ENCODE measurements at regions not wholly inside any gene's neighbourhood (a gene's known extent, or its start where the extent isn't known, plus 50 kb on each side); places are given as distances from the start of the nearest gene placed in this dataset.

DNA sequence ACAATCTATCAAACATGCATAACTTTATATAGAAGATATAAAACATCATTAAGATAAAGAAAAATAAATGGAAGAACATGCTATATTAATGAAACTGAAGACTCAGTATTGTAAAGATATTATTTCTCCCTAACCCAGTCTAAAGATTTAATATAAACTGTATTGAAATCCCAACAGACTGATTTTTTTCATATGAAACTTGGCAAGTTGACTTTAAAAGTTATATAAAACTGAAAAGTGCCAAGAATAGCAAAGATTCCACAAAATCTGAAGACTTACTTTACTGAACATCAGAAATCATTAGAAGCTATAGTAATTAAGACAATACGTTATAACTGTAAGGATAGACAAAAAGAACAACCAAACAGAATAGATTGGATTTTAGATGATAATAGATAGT lies 531.3 kb upstream of the MCTP2 start:
- H3K14ac ChIP-seq (ENCODE audit: low read length in 2 of 2) = no peak overlapping the region
- WGBS = 50% methylated on average over 1 of the region's 1 CpG
- H4K8ac ChIP-seq (ENCODE audit: low read length) = no peak overlapping the region

DNA sequence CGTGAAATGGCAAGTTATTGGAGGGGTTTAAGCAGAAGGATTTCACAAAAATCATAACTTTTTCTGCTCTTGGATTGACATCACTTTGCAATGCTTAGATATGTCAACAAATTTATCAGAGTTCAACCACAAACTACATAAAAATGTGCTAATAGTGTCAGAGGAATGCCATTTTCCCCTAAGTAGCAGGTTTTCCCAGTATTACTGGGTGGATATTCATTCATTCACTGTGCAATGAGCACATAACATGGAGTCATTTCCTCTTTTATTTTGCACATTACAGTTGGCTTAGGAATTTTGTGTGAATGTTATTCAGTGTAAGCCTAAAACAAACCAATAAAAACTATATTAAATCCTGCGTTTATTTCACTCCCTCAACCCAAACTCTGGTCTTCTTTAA lies 537.3 kb upstream of the MCTP2 start:
- DNase-seq = no peak
- no peaks in the 10 kb centered on the region for H3K79me1 ChIP-seq (replicated peaks; ENCODE audit: low read length, poor library complexity, severe bottlenecking)
- no CpG with 5 or more reads among the region's 2 CpGs for WGBS
- H3K18ac ChIP-seq (ENCODE audit: low read depth in 1 of 2, low read length in 2 of 2) = no peak overlapping the region
- no peak overlapping the region for H3K23ac ChIP-seq (ENCODE audit: low read length in 2 of 2)
- no peak overlapping the region for H2BK120ac ChIP-seq (ENCODE audit: low read depth, low read length)
- no peak overlapping the region for H4K8ac ChIP-seq (ENCODE audit: low read length)
- H2AK5ac ChIP-seq (ENCODE audit: low read length, severe bottlenecking) = no peak overlapping the region
- H3K4me2 ChIP-seq (ENCODE audit: low read length, poor library complexity, severe bottlenecking) = no peak overlapping the region
- no peak overlapping the region for H3K9ac ChIP-seq (ENCODE audit: low read length)
- H3K4ac ChIP-seq (ENCODE audit: low read depth in 1 of 2, low read length in 2 of 2) = no peak overlapping the region
- H2BK15ac ChIP-seq (ENCODE audit: low read depth, poor library complexity, severe bottlenecking) = no peak overlapping the region
- H3K36me3 ChIP-seq (ENCODE audit: control insufficient read depth in 1 of 2, insufficient read depth in 2 of 2, low read depth in 1 of 2, low read length in 2 of 2) = no peaks in the 10 kb centered on the region
- H3K4me3 ChIP-seq (ENCODE audit: insufficient read depth in 1 of 2, low read depth in 1 of 2, low read length in 2 of 2) = no peak overlapping the region
- no peak overlapping the region for H2BK5ac ChIP-seq (ENCODE audit: low read depth, low read length, poor library complexity, severe bottlenecking)
- H4K91ac ChIP-seq (ENCODE audit: low read length) = no peak overlapping the region
- H3K27ac ChIP-seq (ENCODE audit: low read length, poor library complexity, severe bottlenecking) = no peak overlapping the region
- peaks cover 20% of the 10 kb centered on the region for H3K9me3 ChIP-seq (ENCODE audit: control insufficient read depth, low read length)
- H3K14ac ChIP-seq (ENCODE audit: low read length in 2 of 2) = no peak overlapping the region
- H3K27me3 ChIP-seq (ENCODE audit: control insufficient read depth in 1 of 2, insufficient read depth in 1 of 2, low read length in 2 of 2) = no peaks in the 10 kb centered on the region
- no peak overlapping the region for H2AFZ ChIP-seq (ENCODE audit: low read depth, low read length)
- H3K4me1 ChIP-seq (ENCODE audit: control insufficient read depth, insufficient read depth, low read depth, low read length) = no peaks in the 10 kb centered on the region
- H2BK12ac ChIP-seq (ENCODE audit: low read length in 2 of 2) = no peak overlapping the region

More for the DNA sequence above, 531.3 kb upstream of the MCTP2 start:
- Histone ChIP-seq H3K23ac (ENCODE audit: low read length in 2 of 2) (no peak overlapping the region), H3K9me3 (ENCODE audit: control insufficient read depth, low read length) (peaks cover 24% of the 10 kb centered on the region), H2BK12ac (ENCODE audit: low read length in 2 of 2) (no peak overlapping the region), H3K4me3 (ENCODE audit: insufficient read depth in 1 of 2, low read depth in 1 of 2, low read length in 2 of 2) (no peak overlapping the region), H2BK15ac (ENCODE audit: low read depth, poor library complexity, severe bottlenecking) (no peak overlapping the region), H3K4me1 (ENCODE audit: control insufficient read depth, insufficient read depth, low read depth, low read length) (no peaks in the 10 kb centered on the region), H3K4me2 (ENCODE audit: low read length, poor library complexity, severe bottlenecking) (no peak overlapping the region), H4K91ac (ENCODE audit: low read length) (no peak overlapping the region), H3K4ac (ENCODE audit: low read depth in 1 of 2, low read length in 2 of 2) (no peak overlapping the region), H2BK5ac (ENCODE audit: low read depth, low read length, poor library complexity, severe bottlenecking) (no peak overlapping the region), H3K79me1 (replicated peaks; ENCODE audit: low read length, poor library complexity, severe bottlenecking) (no peaks in the 10 kb centered on the region), H3K9ac (ENCODE audit: low read length) (no peak overlapping the region), H3K36me3 (ENCODE audit: control insufficient read depth in 1 of 2, insufficient read depth in 2 of 2, low read depth in 1 of 2, low read length in 2 of 2) (no peaks in the 10 kb centered on the region), H2BK120ac (ENCODE audit: low read depth, low read length) (no peak overlapping the region), H3K27ac (ENCODE audit: low read length, poor library complexity, severe bottlenecking) (no peak overlapping the region), H2AFZ (ENCODE audit: low read depth, low read length) (no peak overlapping the region), H2AK5ac (ENCODE audit: low read length, severe bottlenecking) (no peak overlapping the region), H3K18ac (ENCODE audit: low read depth in 1 of 2, low read length in 2 of 2) (no peak overlapping the region), H3K27me3 (ENCODE audit: control insufficient read depth in 1 of 2, insufficient read depth in 1 of 2, low read length in 2 of 2) (no peaks in the 10 kb centered on the region)
- no peak for DNase-seq

DNA sequence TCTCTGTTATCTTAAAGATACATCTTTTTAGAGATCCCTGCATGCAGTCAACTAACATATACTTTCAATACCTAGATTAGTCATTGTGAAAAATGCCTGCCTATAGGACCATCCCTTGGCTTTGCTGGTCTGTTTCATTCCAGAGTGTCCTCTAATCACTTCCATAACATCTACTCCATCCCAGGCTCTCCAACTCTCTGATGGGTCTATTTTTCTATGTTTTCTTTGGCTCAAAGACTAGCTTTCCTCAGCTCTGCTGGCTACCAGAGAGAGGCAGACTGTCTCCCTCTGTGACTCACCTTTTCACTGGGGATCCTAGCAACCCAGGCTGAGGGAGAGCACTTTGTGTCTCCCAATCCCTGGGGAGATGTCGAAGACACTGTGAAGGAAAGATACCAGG lies 547.7 kb upstream of the MCTP2 start:
- Histone ChIP-seq H2BK5ac (ENCODE audit: low read depth, low read length, poor library complexity, severe bottlenecking) (no peak overlapping the region), H2AK5ac (ENCODE audit: low read length, severe bottlenecking) (no peak overlapping the region), H3K14ac (ENCODE audit: low read length in 2 of 2) (no peak overlapping the region), H3K4me2 (ENCODE audit: low read length, poor library complexity, severe bottlenecking) (no peak overlapping the region), H3K36me3 (ENCODE audit: control insufficient read depth in 1 of 2, insufficient read depth in 2 of 2, low read depth in 1 of 2, low read length in 2 of 2) (no peaks in the 10 kb centered on the region), H3K9ac (ENCODE audit: low read length) (no peak overlapping the region), H4K91ac (ENCODE audit: low read length) (no peak overlapping the region), H2AFZ (ENCODE audit: low read depth, low read length) (no peak overlapping the region), H3K4ac (ENCODE audit: low read depth in 1 of 2, low read length in 2 of 2) (no peak overlapping the region), H3K23ac (ENCODE audit: low read length in 2 of 2) (no peak overlapping the region), H3K4me3 (ENCODE audit: insufficient read depth in 1 of 2, low read depth in 1 of 2, low read length in 2 of 2) (no peak overlapping the region), H3K18ac (ENCODE audit: low read depth in 1 of 2, low read length in 2 of 2) (no peak overlapping the region), H3K9me3 (ENCODE audit: control insufficient read depth, low read length) (peaks cover 46% of the 10 kb centered on the region), H2BK12ac (ENCODE audit: low read length in 2 of 2) (no peak overlapping the region), H3K79me1 (replicated peaks; ENCODE audit: low read length, poor library complexity, severe bottlenecking) (no peaks in the 10 kb centered on the region), H2BK15ac (ENCODE audit: low read depth, poor library complexity, severe bottlenecking) (no peak overlapping the region), H3K4me1 (ENCODE audit: control insufficient read depth, insufficient read depth, low read depth, low read length) (no peaks in the 10 kb centered on the region), H4K8ac (ENCODE audit: low read length) (no peak overlapping the region), H2BK120ac (ENCODE audit: low read depth, low read length) (no peak overlapping the region), H3K27me3 (ENCODE audit: control insufficient read depth in 1 of 2, insufficient read depth in 1 of 2, low read length in 2 of 2) (no peaks in the 10 kb centered on the region), H3K27ac (ENCODE audit: low read length, poor library complexity, severe bottlenecking) (no peak overlapping the region)
- no peak for DNase-seq
- WGBS = 38% methylated on average over 1 of the region's 1 CpG

DNA sequence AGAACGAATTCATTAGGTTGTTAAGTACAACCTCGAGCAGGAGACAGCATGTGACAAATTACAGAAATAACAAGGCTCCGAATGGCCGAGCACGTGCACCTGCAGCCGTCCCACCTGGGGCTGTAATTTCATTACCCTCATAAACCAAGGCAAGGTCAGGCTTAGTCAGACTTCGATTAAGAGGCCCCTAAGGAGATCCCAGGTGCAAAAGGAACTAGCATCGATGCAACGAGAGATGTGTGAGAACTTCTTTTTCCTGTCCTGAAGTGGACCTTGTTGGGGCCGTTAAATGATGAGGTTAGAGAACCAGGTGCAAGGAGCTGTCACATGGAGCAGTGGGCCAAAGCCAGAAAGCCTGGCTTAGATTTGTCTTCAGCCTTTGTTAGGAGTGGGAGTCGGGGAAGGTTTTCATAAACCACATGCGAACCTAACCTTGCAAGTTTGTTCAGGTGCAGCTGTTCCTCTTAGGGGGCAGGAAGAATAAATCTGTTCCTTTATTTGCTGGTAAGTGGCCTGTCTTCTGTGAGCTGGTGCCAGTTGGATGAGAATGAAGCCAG lies 559.9 kb upstream of the MCTP2 start:
- no peaks in the 10 kb centered on the region for H3K36me3 ChIP-seq (ENCODE audit: control insufficient read depth in 1 of 2, insufficient read depth in 2 of 2, low read depth in 1 of 2, low read length in 2 of 2)
- no peak overlapping the region for H3K4me3 ChIP-seq (ENCODE audit: insufficient read depth in 1 of 2, low read depth in 1 of 2, low read length in 2 of 2)
- no peak overlapping the region for H3K9ac ChIP-seq (ENCODE audit: low read length)
- no peak overlapping the region for H3K4me2 ChIP-seq (ENCODE audit: low read length, poor library complexity, severe bottlenecking)
- DNase-seq = no peak
- H3K18ac ChIP-seq (ENCODE audit: low read depth in 1 of 2, low read length in 2 of 2) = no peak overlapping the region
- H2BK15ac ChIP-seq (ENCODE audit: low read depth, poor library complexity, severe bottlenecking) = no peak overlapping the region
- H3K14ac ChIP-seq (ENCODE audit: low read length in 2 of 2) = no peak overlapping the region
- H4K8ac ChIP-seq (ENCODE audit: low read length) = no peak overlapping the region
- no peak overlapping the region for H4K91ac ChIP-seq (ENCODE audit: low read length)
- no peaks in the 10 kb centered on the region for H3K4me1 ChIP-seq (ENCODE audit: control insufficient read depth, insufficient read depth, low read depth, low read length)
- 80% methylated on average over 12 of the region's 12 CpGs for WGBS
- no peak overlapping the region for H3K23ac ChIP-seq (ENCODE audit: low read length in 2 of 2)
- peaks cover 6% of the 10 kb centered on the region for H3K9me3 ChIP-seq (ENCODE audit: control insufficient read depth, low read length)
- H3K4ac ChIP-seq (ENCODE audit: low read depth in 1 of 2, low read length in 2 of 2) = no peak overlapping the region
- no peak overlapping the region for H3K27ac ChIP-seq (ENCODE audit: low read length, poor library complexity, severe bottlenecking)
- no peak overlapping the region for H2BK120ac ChIP-seq (ENCODE audit: low read depth, low read length)
- H2AK5ac ChIP-seq (ENCODE audit: low read length, severe bottlenecking) = no peak overlapping the region
- no peaks in the 10 kb centered on the region for H3K27me3 ChIP-seq (ENCODE audit: control insufficient read depth in 1 of 2, insufficient read depth in 1 of 2, low read length in 2 of 2)
- H2BK12ac ChIP-seq (ENCODE audit: low read length in 2 of 2) = no peak overlapping the region
- no peak overlapping the region for H2BK5ac ChIP-seq (ENCODE audit: low read depth, low read length, poor library complexity, severe bottlenecking)
- no peaks in the 10 kb centered on the region for H3K79me1 ChIP-seq (replicated peaks; ENCODE audit: low read length, poor library complexity, severe bottlenecking)
- no peak overlapping the region for H2AFZ ChIP-seq (ENCODE audit: low read depth, low read length)
